ENCODE measurements at regions not wholly inside any gene's neighbourhood (a gene's known extent, or its start where the extent isn't known, plus 50 kb on each side); places are given as distances from the start of the nearest gene placed in this dataset.
"Not testable (repeated sequence)": the region's sequence is repeated elsewhere in the genome, so short reads cannot be mapped to it uniquely, and the experiment has no call there.

DNA sequence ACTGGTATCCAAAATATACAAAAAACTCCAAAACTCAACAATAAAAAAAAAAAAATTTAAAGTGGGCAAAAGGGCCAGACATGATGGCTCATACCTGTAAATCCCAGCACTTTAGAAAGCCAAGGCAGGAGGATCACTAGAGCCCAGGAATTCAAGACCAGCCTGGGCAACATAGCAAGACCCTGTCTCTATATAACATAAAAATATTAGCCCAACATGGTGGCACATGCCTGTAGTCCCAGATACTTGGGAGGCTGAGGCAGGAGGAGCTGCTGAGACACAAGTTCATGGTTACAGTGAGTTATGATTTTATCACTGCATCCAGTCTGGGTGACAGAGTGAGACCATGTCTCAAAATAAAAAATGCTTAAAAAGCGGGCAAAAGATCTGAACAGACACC lies 121.0 kb upstream of the BEND6 start:
- no peaks in the 10 kb centered on the region for H3K36me3 Mint-ChIP-seq

DNA sequence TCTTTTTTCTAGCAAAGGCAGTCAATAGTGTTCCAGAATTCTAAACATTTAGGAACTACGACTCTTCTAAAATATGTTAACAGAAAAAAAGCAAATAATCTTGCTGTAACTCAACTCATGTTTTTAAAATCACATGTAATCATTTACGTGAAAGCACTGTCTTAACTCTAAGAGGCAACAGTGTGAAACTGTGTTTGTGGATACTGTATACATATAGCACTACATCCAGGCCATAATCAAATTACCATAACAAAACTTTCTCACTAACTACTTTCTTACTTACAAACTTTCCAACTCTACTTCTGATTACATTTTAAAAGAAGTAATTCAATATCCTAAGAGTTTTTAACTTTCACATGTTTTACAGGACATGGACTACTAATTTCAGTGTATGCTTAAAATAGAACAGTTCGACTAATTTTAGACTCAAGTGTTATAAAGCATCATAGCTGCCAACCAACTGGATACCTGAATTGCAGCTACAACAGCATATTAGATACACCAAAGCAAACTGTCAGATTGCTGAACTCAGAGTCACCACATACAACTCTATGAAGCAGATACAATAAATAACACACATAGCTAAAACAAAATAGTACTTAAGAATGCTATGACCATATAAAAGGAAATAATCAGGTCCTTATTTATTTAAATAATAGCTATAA lies 121.6 kb upstream of the BEND6 start:
- H3K36me3 Mint-ChIP-seq: no peaks in the 10 kb centered on the region
- no peaks in the 10 kb centered on the region for H3K9me3 Mint-ChIP-seq
- no peak for DNase-seq
- no peaks in the 10 kb centered on the region for H3K4me1 Mint-ChIP-seq (ENCODE audit: low read depth)
- intact Hi-C loops (cut with micrococcal nuclease): no loop called here
- H3K27me3 Mint-ChIP-seq: peaks cover 13% of the 10 kb centered on the region
- CTCF ChIA-PET: no interaction called here
- H3K27ac Mint-ChIP-seq: no peak overlapping the region
- POLR2A ChIA-PET: no interaction called here
- H3K4me3 Mint-ChIP-seq: no peak overlapping the region

More for the DNA sequence above, 121.0 kb upstream of the BEND6 start:
- peaks cover 16% of the 10 kb centered on the region for H3K27me3 Mint-ChIP-seq
- H3K4me3 Mint-ChIP-seq: no peak overlapping the region
- ChIA-PET POLR2A (no interaction called here), CTCF (interaction anchor here (0.7 kb wide), 1 partner anchor 1557 kb away, joined by 3 read pairs; no protein-coding TSS in a partner anchor)
- intact Hi-C loops (cut with micrococcal nuclease): no loop called here
- DNase-seq: no peak
- no peaks in the 10 kb centered on the region for H3K4me1 Mint-ChIP-seq (ENCODE audit: low read depth)
- H3K27ac Mint-ChIP-seq: no peak overlapping the region
- H3K9me3 Mint-ChIP-seq: no peaks in the 10 kb centered on the region

DNA sequence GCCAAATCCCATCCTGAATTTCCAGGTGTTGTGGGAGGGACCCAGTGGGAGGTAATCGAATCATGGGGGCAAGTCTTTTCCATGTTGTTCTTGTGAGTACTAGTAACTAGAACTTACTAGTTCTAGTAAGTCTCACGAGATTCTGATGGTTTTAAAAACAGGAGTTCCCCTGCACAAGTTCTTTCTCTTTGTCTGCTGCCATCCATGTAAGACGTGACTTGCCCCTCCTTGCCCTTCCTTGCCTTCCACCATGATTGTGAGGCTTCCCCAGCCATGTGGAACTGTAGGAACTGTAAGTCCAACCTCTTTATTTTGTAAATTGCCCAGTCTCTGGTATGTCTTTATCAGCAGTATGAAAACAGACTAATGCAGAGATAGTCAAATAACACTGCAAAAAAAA lies 122.7 kb upstream of the BEND6 start:
- H3K36me3 Mint-ChIP-seq: no peaks in the 10 kb centered on the region
- ChIA-PET CTCF (no interaction called here), POLR2A (no interaction called here)
- H3K27me3 Mint-ChIP-seq: peaks cover 5% of the 10 kb centered on the region
- intact Hi-C loops (cut with micrococcal nuclease): no loop called here
- H3K9me3 Mint-ChIP-seq: no peaks in the 10 kb centered on the region
- DNase-seq: no peak
- no peak overlapping the region for H3K27ac Mint-ChIP-seq
- H3K4me3 Mint-ChIP-seq: no peak overlapping the region
- no peaks in the 10 kb centered on the region for H3K4me1 Mint-ChIP-seq (ENCODE audit: low read depth)

DNA sequence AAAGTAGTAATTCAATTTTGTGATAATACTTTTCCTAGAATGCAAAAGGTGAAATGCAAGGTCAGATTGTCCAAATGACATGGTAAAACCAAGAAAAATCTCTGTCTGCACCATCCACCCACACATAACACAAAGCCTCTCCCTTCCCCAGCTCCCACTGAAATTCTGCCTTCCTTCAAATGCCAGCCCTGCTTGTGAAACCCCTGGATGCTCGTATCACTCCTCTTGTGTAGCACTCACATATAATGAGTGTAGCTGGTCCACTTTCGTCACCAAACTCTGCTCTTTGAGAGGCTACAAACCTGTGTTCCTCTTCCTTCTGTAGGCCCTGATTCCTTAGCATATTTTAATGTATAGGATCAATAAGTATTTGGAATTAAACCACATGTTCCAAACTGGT lies 123.6 kb upstream of the BEND6 start:
- peaks cover 4% of the 10 kb centered on the region for H3K27me3 Mint-ChIP-seq
- no peaks in the 10 kb centered on the region for H3K9me3 Mint-ChIP-seq
- H3K4me3 Mint-ChIP-seq: no peak overlapping the region
- intact Hi-C loops (cut with micrococcal nuclease): no loop called here
- no peak overlapping the region for H3K27ac Mint-ChIP-seq
- no peak for DNase-seq
- ChIA-PET CTCF (no interaction called here), POLR2A (no interaction called here)
- H3K4me1 Mint-ChIP-seq (ENCODE audit: low read depth): no peaks in the 10 kb centered on the region
- H3K36me3 Mint-ChIP-seq: no peaks in the 10 kb centered on the region

DNA sequence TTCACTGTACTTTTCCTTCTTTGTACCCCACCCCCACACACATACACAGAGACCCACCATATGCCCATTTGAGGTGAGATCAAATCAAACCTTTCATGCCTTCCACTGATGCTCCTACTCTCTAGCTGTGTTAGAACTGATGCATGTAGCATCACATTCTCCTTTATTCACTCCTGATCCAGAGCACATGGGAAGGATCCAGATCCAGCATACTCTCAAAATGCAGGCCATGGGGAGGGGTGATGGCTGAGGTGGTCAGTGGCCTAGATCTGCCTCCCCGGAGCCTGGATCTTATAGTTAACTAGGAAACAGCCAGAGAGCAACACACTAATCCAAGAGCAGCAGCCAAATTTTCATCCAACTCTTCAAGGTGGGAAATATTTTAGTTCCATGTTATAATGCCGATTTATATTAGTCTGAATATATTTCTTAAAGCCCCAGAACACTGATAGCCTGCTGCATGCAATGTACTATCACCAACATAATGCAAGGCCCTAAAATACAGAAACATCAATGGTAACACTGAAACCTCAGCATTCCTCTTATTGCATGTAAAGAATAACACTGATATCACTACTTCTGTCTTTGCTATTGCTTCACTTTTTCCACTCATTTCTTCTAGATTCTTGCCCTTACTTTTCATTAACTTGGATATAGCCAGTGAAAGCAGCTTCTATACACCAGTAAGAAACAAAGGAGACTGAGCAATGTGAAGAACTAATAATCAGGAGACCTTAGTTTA lies 126.8 kb upstream of the BEND6 start:
- Mint-ChIP-seq H3K27me3 (peaks cover 4% of the 10 kb centered on the region), H3K27ac (no peak overlapping the region), H3K4me3 (no peak overlapping the region), H3K36me3 (no peaks in the 10 kb centered on the region), H3K4me1 (ENCODE audit: low read depth) (no peaks in the 10 kb centered on the region), H3K9me3 (no peaks in the 10 kb centered on the region)
- CTCF ChIA-PET: no interaction called here
- DNase-seq: no peak
- POLR2A ChIA-PET: no interaction called here
- intact Hi-C loops (cut with micrococcal nuclease): no loop called here

DNA sequence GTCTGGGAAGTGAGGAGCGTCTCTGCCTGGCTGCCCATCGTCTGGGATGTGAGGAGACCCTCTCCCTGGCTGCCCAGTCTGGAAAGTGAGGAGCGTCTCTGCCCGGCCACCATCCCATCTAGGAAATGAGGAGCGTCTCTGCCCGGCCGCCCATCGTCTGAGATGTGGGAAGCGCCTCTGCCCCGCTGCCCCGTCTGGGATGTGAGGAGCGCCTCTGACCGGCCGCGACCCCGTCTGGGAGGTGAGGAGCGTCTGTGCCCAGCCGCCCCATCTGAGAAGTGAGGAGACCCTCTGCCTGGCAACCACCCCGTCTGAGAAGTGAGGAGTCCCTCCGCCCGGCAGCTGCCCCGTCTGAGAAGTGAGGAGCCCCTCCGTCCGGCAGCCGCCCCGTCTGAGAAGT lies 130.5 kb upstream of the BEND6 start:
- H3K4me1 Mint-ChIP-seq (ENCODE audit: low read depth); H3K4me3 Mint-ChIP-seq; H3K36me3 Mint-ChIP-seq; intact Hi-C loops (cut with micrococcal nuclease); CTCF ChIA-PET; H3K9me3 Mint-ChIP-seq; POLR2A ChIA-PET; H3K27me3 Mint-ChIP-seq; DNase-seq; H3K27ac Mint-ChIP-seq: not testable (repeated sequence)

DNA sequence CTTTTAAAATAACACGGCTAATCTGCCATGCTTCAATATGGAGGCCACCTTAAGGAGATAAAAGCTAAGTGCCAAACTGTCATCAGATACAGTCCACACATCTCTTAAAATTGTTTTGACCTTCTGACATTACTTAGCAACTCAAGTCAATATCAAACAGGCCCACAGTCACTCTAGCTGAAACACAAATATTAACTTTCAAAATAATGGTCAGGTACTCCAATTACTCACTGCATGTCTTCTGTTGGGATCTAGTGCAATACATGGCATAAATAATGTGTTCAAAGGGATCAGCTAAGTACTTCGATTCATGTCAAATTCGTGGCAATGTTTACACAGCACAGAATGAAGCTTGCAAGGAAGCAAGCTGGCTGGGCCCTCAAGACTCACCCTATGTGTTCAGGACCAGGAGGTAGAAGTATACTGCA lies 133.9 kb upstream of the BEND6 start:
- H3K4me1 Mint-ChIP-seq (ENCODE audit: low read depth): no peaks in the 10 kb centered on the region

DNA sequence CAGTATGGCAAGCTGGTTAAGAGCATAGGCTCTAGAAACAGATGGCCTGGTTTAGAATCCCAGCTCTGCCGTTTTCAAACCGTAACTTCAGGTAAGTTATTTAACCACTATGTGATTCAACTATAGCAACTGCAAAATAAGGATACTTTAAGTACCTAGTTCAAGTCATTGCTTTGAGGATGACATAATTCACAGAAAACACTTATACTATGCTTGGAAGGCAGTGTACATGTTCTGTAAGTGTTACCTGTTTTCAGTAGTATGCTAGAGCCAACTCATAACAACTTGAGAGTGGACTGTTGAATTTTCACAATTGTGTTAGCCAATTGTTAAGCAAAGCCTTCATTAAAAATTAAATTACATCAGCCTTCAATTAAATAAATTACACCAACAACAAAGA lies 134.8 kb upstream of the BEND6 start:
- ChIA-PET CTCF (no interaction called here), POLR2A (no interaction called here)
- no peaks in the 10 kb centered on the region for H3K4me1 Mint-ChIP-seq (ENCODE audit: low read depth)
- DNase-seq: no peak
- H3K27me3 Mint-ChIP-seq: no peaks in the 10 kb centered on the region
- no peaks in the 10 kb centered on the region for H3K36me3 Mint-ChIP-seq
- H3K9me3 Mint-ChIP-seq: no peaks in the 10 kb centered on the region
- no peak overlapping the region for H3K27ac Mint-ChIP-seq
- intact Hi-C loops (cut with micrococcal nuclease): no loop called here
- H3K4me3 Mint-ChIP-seq: no peak overlapping the region

More for the DNA sequence above, 133.9 kb upstream of the BEND6 start:
- intact Hi-C loops (cut with micrococcal nuclease): no loop called here
- no peaks in the 10 kb centered on the region for H3K36me3 Mint-ChIP-seq
- H3K27ac Mint-ChIP-seq: no peak overlapping the region
- DNase-seq: no peak
- ChIA-PET POLR2A (interaction anchor here (0.5 kb wide), 1 partner anchor 245 kb away, joined by 3 read pairs; no protein-coding TSS in a partner anchor), CTCF (no interaction called here)
- no peaks in the 10 kb centered on the region for H3K9me3 Mint-ChIP-seq
- H3K27me3 Mint-ChIP-seq: no peaks in the 10 kb centered on the region
- H3K4me3 Mint-ChIP-seq: no peak overlapping the region

DNA sequence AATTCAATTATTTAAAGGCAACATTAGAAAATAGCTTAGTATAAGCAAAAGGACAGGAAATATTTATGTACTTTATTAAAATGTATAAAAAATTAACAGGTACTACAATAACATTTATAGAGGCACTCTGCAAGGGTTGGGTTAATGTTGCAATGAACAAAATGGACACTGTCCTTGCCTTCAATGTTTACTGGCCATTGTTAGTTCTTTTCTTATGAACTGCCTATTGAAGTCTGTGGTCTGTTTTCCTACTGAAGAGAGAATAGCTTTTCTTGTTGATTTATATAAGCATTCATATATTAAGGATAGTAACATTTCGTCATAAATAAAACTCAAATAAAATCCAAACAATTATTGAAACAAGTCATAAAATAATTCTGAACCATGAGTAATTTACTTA lies 135.3 kb upstream of the BEND6 start:
- intact Hi-C loops (cut with micrococcal nuclease): no loop called here
- DNase-seq: no peak
- ChIA-PET POLR2A (no interaction called here), CTCF (no interaction called here)
- no peak overlapping the region for H3K4me3 Mint-ChIP-seq
- H3K27ac Mint-ChIP-seq: no peak overlapping the region
- no peaks in the 10 kb centered on the region for H3K36me3 Mint-ChIP-seq
- H3K4me1 Mint-ChIP-seq (ENCODE audit: low read depth): no peaks in the 10 kb centered on the region
- no peaks in the 10 kb centered on the region for H3K27me3 Mint-ChIP-seq
- H3K9me3 Mint-ChIP-seq: no peaks in the 10 kb centered on the region

DNA sequence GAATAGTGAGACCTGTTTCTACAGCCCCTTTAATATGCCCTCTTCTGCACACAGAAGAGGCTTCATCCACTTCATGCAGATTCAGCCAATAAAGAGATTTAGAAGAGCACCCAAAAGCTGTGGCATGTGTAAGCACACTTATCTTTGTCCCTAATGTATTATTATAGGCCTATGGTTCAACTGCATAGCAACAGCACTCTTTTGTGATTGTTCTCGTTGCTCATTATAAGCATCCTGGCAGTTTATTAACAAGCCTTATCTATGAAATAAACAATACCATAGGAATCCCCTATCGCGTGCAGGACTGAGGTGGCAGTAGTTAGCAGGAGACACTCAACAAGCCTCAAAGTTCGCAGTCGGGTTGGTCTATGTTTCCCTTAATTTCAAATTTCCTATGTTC lies 138.5 kb upstream of the BEND6 start:
- no peak overlapping the region for H3K4me3 Mint-ChIP-seq
- DNase-seq: no peak
- ChIA-PET CTCF (no interaction called here), POLR2A (no interaction called here)
- H3K27ac Mint-ChIP-seq: no peak overlapping the region
- intact Hi-C loops (cut with micrococcal nuclease): no loop called here
- no peaks in the 10 kb centered on the region for H3K36me3 Mint-ChIP-seq
- no peaks in the 10 kb centered on the region for H3K9me3 Mint-ChIP-seq
- H3K4me1 Mint-ChIP-seq (ENCODE audit: low read depth): no peaks in the 10 kb centered on the region
- H3K27me3 Mint-ChIP-seq: no peaks in the 10 kb centered on the region

DNA sequence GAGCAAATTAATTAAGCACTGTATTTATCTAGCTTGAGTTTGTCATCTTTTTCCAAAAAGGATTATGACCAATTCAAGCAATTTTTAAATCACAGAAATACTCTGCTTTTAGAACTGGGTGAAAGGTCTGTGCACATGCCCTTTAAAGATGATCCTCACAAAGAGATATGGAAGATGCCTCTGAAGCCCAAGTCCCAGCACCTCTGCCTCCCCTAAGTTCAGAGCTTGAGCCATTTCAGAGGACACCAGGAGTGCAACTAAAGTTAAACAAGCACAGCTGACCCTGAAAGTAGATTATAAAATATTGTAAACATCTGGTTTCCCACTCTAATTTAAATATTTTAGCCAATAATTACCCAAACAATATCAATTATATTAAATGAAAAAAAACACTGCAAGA lies 139.5 kb upstream of the BEND6 start:
- Mint-ChIP-seq H3K27ac (no peak overlapping the region), H3K4me1 (ENCODE audit: low read depth) (no peaks in the 10 kb centered on the region), H3K9me3 (no peaks in the 10 kb centered on the region), H3K4me3 (no peak overlapping the region), H3K27me3 (no peaks in the 10 kb centered on the region), H3K36me3 (no peaks in the 10 kb centered on the region)
- POLR2A ChIA-PET: no interaction called here
- DNase-seq: no peak
- intact Hi-C loops (cut with micrococcal nuclease): no loop called here
- CTCF ChIA-PET: interaction anchor here (1.2 kb wide), 1 partner anchor 51 kb away, joined by 3 read pairs; no protein-coding TSS in a partner anchor

DNA sequence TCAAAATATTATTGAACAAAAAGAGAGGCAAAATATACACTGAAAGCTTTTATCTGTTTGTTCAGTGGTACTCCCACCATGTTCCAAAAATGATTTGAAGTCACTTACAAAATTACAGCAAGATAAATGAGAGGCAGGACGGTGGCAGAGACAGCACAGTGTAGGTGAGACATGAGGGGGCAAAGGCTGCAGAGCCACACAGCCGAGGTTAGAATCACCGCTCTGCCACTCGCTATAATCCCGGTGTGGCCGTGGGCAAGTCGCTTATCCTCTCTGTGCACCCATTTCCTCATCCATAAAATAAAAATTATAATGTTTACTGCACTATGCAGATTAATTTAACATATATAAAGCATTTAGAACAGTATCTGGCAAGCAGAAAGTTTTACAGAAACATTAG lies 140.1 kb upstream of the BEND6 start:
- Mint-ChIP-seq H3K4me3 (no peak overlapping the region), H3K36me3 (no peaks in the 10 kb centered on the region), H3K27me3 (no peaks in the 10 kb centered on the region), H3K4me1 (ENCODE audit: low read depth) (no peaks in the 10 kb centered on the region), H3K9me3 (no peaks in the 10 kb centered on the region), H3K27ac (no peak overlapping the region)
- POLR2A ChIA-PET: no interaction called here
- no peak for DNase-seq
- CTCF ChIA-PET: interaction anchor here (1.2 kb wide), 1 partner anchor 50 kb away, joined by 3 read pairs; no protein-coding TSS in a partner anchor
- intact Hi-C loops (cut with micrococcal nuclease): no loop called here

DNA sequence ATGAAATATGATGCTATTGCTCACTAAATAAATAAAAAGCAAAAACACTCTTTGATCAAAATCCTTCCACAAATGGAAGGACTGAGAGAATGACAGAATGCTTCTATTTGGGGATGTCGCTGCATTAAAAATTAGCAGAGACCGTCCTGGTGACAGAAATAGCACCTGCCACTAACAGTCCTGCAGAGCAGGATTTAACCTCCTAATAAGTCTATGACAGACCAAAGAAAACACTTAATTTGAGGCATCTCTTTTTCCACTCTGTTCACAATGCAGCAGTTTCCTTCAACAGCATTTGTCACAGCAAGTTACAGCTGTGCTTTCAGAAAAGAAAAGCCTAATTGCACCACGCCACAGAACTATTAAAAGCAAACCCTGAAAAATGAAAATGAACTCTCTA lies 140.6 kb upstream of the BEND6 start:
- DNase-seq: no peak
- no peak overlapping the region for H3K4me3 Mint-ChIP-seq
- ChIA-PET POLR2A (no interaction called here), CTCF (no interaction called here)
- intact Hi-C loops (cut with micrococcal nuclease): no loop called here
- no peaks in the 10 kb centered on the region for H3K4me1 Mint-ChIP-seq (ENCODE audit: low read depth)
- no peaks in the 10 kb centered on the region for H3K36me3 Mint-ChIP-seq
- no peaks in the 10 kb centered on the region for H3K9me3 Mint-ChIP-seq
- no peak overlapping the region for H3K27ac Mint-ChIP-seq
- no peaks in the 10 kb centered on the region for H3K27me3 Mint-ChIP-seq
